ENCODE measurements at regions not wholly inside any gene's neighbourhood (a gene's known extent, or its start where the extent isn't known, plus 50 kb on each side); places are given as distances from the start of the nearest gene placed in this dataset.

DNA sequence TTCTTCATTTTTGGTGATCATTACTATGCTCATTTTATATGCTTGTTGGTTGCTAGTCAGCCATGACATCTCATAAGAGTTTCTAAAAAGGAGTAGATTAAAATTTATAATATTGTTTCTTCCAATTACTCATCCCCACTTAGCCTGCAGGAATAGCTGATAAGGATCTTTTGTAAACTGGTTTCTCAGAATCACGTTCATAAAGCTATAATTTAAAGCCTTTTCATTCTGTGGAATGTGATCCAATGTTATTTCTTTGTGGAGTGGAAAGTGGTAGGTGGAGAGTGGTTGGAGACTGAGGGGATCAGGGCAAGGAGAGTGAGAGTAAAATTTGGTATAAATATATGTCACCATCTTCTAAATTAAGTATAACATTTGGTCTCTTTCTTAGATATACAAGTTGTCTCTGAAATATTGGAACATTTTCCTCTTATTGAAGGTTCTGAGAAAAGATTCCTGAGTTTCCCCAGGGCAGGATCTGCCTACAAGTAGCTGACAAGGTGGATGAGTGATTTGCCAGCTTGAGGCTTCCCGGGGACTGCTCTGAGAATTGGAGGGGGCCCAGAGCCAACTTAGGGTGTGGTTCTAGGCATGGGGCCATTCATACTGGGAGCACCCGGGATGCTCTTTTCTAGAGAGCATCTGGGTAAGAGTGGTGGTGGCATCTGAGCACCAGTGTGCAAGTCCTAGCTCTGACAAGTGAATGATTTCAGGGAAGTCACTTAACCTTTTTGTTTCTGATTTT, 116.4 kb downstream of the TBX19 start:
- no peak overlapping the region for H3K27ac ChIP-seq
- TF ChIP-seq, protein P1, sequence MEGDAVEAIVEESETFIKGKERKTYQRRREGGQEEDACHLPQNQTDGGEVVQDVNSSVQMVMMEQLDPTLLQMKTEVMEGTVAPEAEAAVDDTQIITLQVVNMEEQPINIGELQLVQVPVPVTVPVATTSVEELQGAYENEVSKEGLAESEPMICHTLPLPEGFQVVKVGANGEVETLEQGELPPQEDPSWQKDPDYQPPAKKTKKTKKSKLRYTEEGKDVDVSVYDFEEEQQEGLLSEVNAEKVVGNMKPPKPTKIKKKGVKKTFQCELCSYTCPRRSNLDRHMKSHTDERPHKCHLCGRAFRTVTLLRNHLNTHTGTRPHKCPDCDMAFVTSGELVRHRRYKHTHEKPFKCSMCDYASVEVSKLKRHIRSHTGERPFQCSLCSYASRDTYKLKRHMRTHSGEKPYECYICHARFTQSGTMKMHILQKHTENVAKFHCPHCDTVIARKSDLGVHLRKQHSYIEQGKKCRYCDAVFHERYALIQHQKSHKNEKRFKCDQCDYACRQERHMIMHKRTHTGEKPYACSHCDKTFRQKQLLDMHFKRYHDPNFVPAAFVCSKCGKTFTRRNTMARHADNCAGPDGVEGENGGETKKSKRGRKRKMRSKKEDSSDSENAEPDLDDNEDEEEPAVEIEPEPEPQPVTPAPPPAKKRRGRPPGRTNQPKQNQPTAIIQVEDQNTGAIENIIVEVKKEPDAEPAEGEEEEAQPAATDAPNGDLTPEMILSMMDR (conservative IDR thresholded peaks at IDR 0.05) = no peak
- TF ChIP-seq ZFX (IDR thresholded peaks at IDR 0.05) = no peak

DNA sequence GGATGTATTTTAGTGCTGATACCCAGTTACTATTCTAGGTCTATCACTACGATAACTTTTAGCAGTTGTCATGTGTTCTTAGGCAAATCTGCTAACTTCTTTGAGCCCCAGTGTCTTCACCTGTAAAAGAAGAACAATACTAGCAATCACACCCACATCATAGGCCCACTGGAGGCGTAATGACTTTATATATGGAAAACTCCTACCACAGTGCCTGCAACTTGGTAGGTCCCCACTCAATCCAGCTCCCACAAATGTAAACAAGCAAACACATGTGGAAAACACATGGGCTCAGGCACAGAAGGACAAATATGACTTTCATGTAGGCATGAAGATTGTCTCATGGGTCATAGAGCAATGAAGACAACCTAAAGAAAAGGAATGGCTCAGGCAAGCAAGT, 115.8 kb downstream of the TBX19 start:
- H3K27ac ChIP-seq = no peak overlapping the region
- TF ChIP-seq, protein P1 (conservative IDR thresholded peaks at IDR 0.05) = no peak
- no peak for TF ChIP-seq ZFX (IDR thresholded peaks at IDR 0.05)

GRCh38 chr1:168394858-168395257, 114.2 kb downstream of the TBX19 start:
- no peak overlapping the region for H3K27ac ChIP-seq
- TF ChIP-seq, protein P1 (conservative IDR thresholded peaks at IDR 0.05) = no peak
- TF ChIP-seq ZFX (IDR thresholded peaks at IDR 0.05) = no peak

GRCh38 chr1:168392958-168393549, 112.4 kb downstream of the TBX19 start:
- peak overlapping the region; percentile 74 for H3K27ac ChIP-seq
- TF ChIP-seq ZFX (IDR thresholded peaks at IDR 0.05) = no peak
- TF ChIP-seq, protein P1 (conservative IDR thresholded peaks at IDR 0.05) = no peak

DNA sequence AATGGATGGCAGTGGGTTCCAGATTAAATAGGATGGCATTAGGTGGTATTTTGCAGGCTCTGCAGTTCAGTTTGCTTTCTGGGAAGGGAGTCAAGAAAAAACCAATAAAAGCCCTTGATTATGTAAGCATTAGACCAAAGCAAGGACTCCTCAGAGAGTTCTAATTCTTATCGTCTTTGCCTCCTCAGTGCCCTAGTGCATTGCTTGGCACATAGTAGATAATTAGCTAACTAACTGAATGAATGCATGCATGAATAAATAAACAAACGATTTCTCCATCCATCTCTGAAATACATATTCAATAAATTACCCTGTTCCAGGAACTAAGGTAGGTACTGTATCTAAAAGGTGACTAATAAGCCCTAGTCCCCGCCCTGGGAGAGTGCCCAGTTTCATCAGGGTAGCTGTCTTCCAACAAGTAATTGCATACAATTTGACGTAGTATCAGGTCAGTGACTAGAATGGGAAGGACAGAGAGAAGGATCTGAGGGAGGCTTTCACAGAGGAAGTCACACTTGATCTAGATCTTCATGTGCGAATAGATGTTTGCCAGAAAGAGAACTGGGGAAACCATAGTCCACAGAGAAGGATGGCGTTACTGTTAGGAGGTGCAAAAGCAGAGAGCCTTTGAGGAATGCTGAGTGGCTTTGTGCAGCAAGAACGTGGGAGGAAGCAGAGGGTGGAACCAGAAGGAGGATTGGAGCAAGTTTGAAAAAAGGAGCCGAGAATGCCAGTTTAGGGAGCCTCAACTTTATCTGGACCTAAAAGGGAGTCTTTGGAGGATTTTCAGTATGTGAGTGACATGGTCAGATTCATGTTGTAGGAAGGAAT, 111.4 kb downstream of the TBX19 start:
- peak overlapping the region; percentile 74; the same call in 1 of the 2 replicates for H3K27ac ChIP-seq
- no peak for TF ChIP-seq ZFX (IDR thresholded peaks at IDR 0.05)
- TF ChIP-seq, protein P1 (conservative IDR thresholded peaks at IDR 0.05) = no peak

- TF ChIP-seq, protein P1 (conservative IDR thresholded peaks at IDR 0.05) = no peak
- peak overlapping the region; percentile 23; the same call in 1 of the 2 replicates for H3K27ac ChIP-seq
Measured at GRCh38 chr1:168390271-168390670, 109.6 kb downstream of the TBX19 start.

Measured in C4-2B (cell line).